Sigmoid colon (tissue), 6 donors: ENCODE measurements at regions not wholly inside any gene's neighbourhood (a gene's known extent, or its start where the extent isn't known, plus 50 kb on each side); places are given as distances from the start of the nearest gene placed in this dataset.

ENCODE experiments used
- DNase-seq: peaks from one replicate; pipeline ENCODE4 v3.0.0-alpha.2; 2019
- H3K27ac ChIP-seq, 4 donors: fragments of 200-600 bp; sonication (generic); one replicate each; pipeline ENCODE4 v1.5.1; 2016 to 2019; ENCODE audit warnings: mild to moderate bottlenecking in 1 of 4
- H3K27me3 ChIP-seq, 3 donors: fragments of 200-600 bp; sonication (generic); one replicate each; pipeline ENCODE4 v1.5.1; 2019; ENCODE audit warnings: mild to moderate bottlenecking in 1 of 3
- H3K36me3 ChIP-seq, 4 donors: fragments of 200-600 bp; sonication (generic); one replicate each; pipeline ENCODE4 v1.5.1; 2016 to 2019
- H3K4me1 ChIP-seq, 4 donors: fragments of 200-600 bp; sonication (generic); one replicate each; pipeline ENCODE4 v1.5.1; 2017 to 2019
- H3K4me3 ChIP-seq, 4 donors: fragments of 200-600 bp; sonication (generic); one replicate each; pipeline ENCODE4 v1.5.1; 2017 to 2019; ENCODE audit warnings: mild to moderate bottlenecking in 2 of 4, moderate library complexity in 1 of 4
- H3K9me3 ChIP-seq, 4 donors: fragments of 200-600 bp in 3 of 4; sonication (generic) in 3 of 4; one replicate each; pipeline versions ENCODE4 v1.5.1 to v1.6.1; 2013 to 2019
- CTCF ChIP-seq, 4 experiments: fragments of 450-650 bp in 3 of 4; fragments of 200-600 bp in 1 of 4; IDR thresholded peaks; one replicate each; pipeline ENCODE4 v1.5.1; 2016 to 2019; ENCODE audit warnings: antibody characterized with exemption in 4 of 4, mild to moderate bottlenecking in 3 of 4, moderate library complexity in 2 of 4
- EP300 ChIP-seq, 4 donors: sonication (generic); formaldehyde crosslinking; IDR thresholded peaks; one replicate each; pipeline ENCODE4 v1.6.1; 2017; ENCODE audit warnings: antibody characterized with exemption in 4 of 4
- POLR2A ChIP-seq, 2 donors: fragments of 450-650 bp; IDR thresholded peaks; one replicate each; pipeline ENCODE4 v1.6.1; 2016; ENCODE audit warnings: antibody characterized with exemption in 2 of 2, mild to moderate bottlenecking in 2 of 2, moderate library complexity in 2 of 2
- POLR2AphosphoS5 ChIP-seq, 4 donors: sonication (generic); formaldehyde crosslinking; IDR thresholded peaks; one replicate each; pipeline ENCODE4 v1.6.1; 2017; ENCODE audit warnings: antibody characterized with exemption in 4 of 4
- WGBS, 2 donors: extraction: QIAGEN DNeasy Blood & Tissue Kit; methylation state at CpG; one replicate each; pipeline ENCODE4 v1.1.7; 2013; 5-methylcytosine and 5-hydroxymethylcytosine counted together
- intact Hi-C: fragments of 100-400 bp; cut with DNase I; formaldehyde crosslinking; loops from one replicate; pipeline ENCODE4 v1.15.1; 2023
- donor health status: healthy with polysubstance abuse.
- donor health status: healthy.

- no peaks in the 10 kb centered on the region for H3K27me3 ChIP-seq
- H3K27ac ChIP-seq: no peak overlapping the region
- no peaks in the 10 kb centered on the region for H3K4me1 ChIP-seq
- 96 to 97% methylated on average over 6 of the region's 6 CpGs for WGBS, 2 donors
- intact Hi-C loops: no loop called here
- no peak overlapping the region for H3K4me3 ChIP-seq
- H3K36me3 ChIP-seq: no peaks in the 10 kb centered on the region
- H3K9me3 ChIP-seq: no peaks in the 10 kb centered on the region
- DNase-seq: no peak
- TF ChIP-seq POLR2A (IDR thresholded peaks at IDR 0.05): no peak
- no peak for TF ChIP-seq EP300 (IDR thresholded peaks at IDR 0.05)
Observed at GRCh38 chr12:22865822-22866221, 240.9 kb downstream of the ETNK1 start.

GRCh38 chr12:22866406-22866805, 241.4 kb downstream of the ETNK1 start:
- TF ChIP-seq CTCF (IDR thresholded peaks at IDR 0.05): no peak
- TF ChIP-seq POLR2A (IDR thresholded peaks at IDR 0.05): no peak
- no peak for TF ChIP-seq POLR2AphosphoS5 (IDR thresholded peaks at IDR 0.05)
- TF ChIP-seq EP300 (IDR thresholded peaks at IDR 0.05): no peak
- H3K27me3 ChIP-seq: no peaks in the 10 kb centered on the region
- DNase-seq: no peak
- H3K36me3 ChIP-seq: no peaks in the 10 kb centered on the region
- H3K9me3 ChIP-seq: no peaks in the 10 kb centered on the region
- no peak overlapping the region for H3K4me3 ChIP-seq
- H3K4me1 ChIP-seq: no peaks in the 10 kb centered on the region
- WGBS, 2 donors: 39 to 65% methylated on average over 1 of the region's 1 CpG
- no peak overlapping the region for H3K27ac ChIP-seq
- intact Hi-C loops: no loop called here

GRCh38 chr12:22874151-22874550, 249.2 kb downstream of the ETNK1 start:
- no peak for DNase-seq
- no peaks in the 10 kb centered on the region for H3K4me1 ChIP-seq
- H3K27me3 ChIP-seq: no peaks in the 10 kb centered on the region
- WGBS, 2 donors: 96 to 97% methylated on average over 8 of the region's 8 CpGs
- TF ChIP-seq POLR2A (IDR thresholded peaks at IDR 0.05) (no peak), POLR2AphosphoS5 (IDR thresholded peaks at IDR 0.05) (no peak), EP300 (IDR thresholded peaks at IDR 0.05) (no peak), CTCF (IDR thresholded peaks at IDR 0.05) (no peak)
- H3K9me3 ChIP-seq: no peaks in the 10 kb centered on the region
- H3K36me3 ChIP-seq: no peaks in the 10 kb centered on the region
- no peak overlapping the region for H3K27ac ChIP-seq
- no peak overlapping the region for H3K4me3 ChIP-seq
- intact Hi-C loops: no loop called here

- Histone ChIP-seq H3K27me3 (no peaks in the 10 kb centered on the region), H3K9me3 (no peaks in the 10 kb centered on the region), H3K4me1 (no peaks in the 10 kb centered on the region), H3K4me3 (no peak overlapping the region), H3K36me3 (no peaks in the 10 kb centered on the region), H3K27ac (no peak overlapping the region)
- intact Hi-C loops: no loop called here
- WGBS, 2 donors: 92 to 94% methylated on average over 5 of the region's 5 CpGs
- DNase-seq: no peak
- TF ChIP-seq POLR2AphosphoS5 (IDR thresholded peaks at IDR 0.05) (no peak), POLR2A (IDR thresholded peaks at IDR 0.05) (no peak), EP300 (IDR thresholded peaks at IDR 0.05) (no peak), CTCF (IDR thresholded peaks at IDR 0.05) (no peak)
Observed at GRCh38 chr12:22876262-22876661, 251.3 kb downstream of the ETNK1 start.

- Histone ChIP-seq H3K27ac (no peak overlapping the region), H3K4me1 (no peaks in the 10 kb centered on the region), H3K27me3 (no peaks in the 10 kb centered on the region), H3K9me3 (no peaks in the 10 kb centered on the region), H3K4me3 (no peak overlapping the region), H3K36me3 (no peaks in the 10 kb centered on the region)
- no peak for TF ChIP-seq CTCF (IDR thresholded peaks at IDR 0.05)
- TF ChIP-seq EP300 (IDR thresholded peaks at IDR 0.05): no peak
- no peak for TF ChIP-seq POLR2A (IDR thresholded peaks at IDR 0.05)
- TF ChIP-seq POLR2AphosphoS5 (IDR thresholded peaks at IDR 0.05): no peak
- no peak for DNase-seq
- intact Hi-C loops: no loop called here
- 80 to 82% methylated on average over 1 of the region's 1 CpG for WGBS, 2 donors
Observed at GRCh38 chr12:22879203-22879602, 254.2 kb downstream of the ETNK1 start.
